ENCODE measurements at regions not wholly inside any gene's neighbourhood (a gene's known extent, or its start where the extent isn't known, plus 50 kb on each side); places are given as distances from the start of the nearest gene placed in this dataset.
"Not testable (repeated sequence)": the region's sequence is repeated elsewhere in the genome, so short reads cannot be mapped to it uniquely, and the experiment has no call there.

DNA sequence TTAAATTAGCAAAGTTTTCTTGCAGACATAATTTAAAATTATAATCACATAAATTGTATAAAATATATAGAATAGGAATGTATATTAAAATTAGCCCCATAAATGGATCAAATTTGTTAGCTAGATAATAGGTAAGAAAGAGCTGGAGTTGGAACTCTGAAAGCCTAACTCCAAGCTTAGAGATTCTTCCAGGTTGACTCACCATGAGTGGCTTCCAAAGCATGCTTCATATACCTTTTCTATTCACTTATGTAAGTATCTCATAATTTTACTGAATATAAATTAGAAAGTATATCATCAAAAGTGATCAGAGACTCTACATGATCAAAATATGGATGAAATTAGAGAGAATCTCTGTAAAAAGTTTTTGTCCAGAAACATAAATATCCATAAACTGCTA lies 320.7 kb upstream of the MAGI2 start:
- no peak for DNase-seq

DNA sequence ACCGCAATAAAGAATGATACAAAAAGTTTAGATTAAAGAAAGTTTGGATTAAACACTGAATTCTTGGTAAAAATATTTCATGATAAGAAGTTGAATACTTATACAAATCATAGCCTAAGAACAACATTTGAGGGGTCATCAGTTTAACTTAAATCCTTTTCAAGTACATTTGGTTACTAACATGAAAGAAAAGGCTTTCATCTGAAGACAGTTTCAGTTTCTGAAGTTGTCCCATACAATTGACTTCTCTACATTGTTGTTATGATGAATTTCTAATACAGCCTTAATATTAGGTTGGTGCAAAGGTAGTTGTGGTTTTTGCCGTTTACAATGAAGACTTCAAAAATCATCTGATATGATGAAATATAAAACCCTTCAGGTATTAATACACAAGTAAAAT lies 317.5 kb upstream of the MAGI2 start:
- DNase-seq: no peak

DNA sequence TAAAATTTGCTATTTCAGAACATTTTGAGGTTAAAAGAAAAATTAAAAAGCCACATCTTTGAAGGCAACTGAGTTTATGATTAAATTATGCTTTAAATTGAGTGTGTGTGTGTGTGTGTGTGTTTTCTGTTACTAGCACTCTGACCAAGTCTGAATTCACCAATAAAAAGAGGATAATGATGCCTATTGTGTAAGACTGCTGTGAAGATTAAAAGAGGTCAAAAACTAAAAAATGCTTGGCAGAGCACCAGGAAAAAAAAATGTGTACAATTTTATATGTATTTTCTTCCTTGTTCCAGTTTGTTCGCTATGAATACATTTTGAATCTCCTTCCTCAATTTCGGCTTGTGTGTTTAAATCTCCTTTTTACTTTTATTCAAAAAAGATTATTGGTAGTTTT lies 316.6 kb upstream of the MAGI2 start:
- no peak for DNase-seq

DNA sequence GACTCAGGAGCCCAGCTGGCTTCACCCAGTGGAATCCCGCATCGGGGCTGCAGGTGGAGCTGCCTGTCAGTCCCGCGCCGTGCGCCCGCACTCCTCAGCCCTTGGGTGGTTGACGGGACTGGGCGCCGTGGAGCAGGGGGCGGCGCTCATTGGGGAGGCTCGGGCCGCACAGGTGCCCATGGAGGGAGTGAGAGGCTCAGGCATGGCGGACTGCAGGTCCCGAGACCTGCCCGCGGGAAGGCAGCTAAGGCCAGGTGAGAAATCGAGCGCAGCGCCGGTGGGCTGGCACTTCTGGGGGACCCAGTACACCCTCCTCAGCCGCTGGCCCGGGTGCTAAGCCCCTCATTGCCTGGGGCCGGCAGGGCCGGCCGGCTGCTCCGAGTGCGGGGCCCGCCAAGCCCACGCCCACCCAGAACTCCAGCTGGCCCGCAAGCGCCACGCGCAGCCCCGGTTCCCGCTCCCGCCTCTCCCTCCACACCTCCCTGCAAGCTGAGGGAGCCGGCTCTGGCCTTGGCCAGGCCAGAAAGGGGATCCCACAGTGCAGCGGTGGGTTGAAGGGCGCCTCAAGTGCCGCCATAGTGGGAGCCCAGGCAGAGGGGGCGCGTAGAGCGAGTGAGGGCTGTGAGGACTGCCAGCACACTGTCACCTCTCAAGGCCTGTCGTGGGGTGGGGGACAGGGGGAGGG lies 314.6 kb upstream of the MAGI2 start:
- DNase-seq: peak; percentile 6

DNA sequence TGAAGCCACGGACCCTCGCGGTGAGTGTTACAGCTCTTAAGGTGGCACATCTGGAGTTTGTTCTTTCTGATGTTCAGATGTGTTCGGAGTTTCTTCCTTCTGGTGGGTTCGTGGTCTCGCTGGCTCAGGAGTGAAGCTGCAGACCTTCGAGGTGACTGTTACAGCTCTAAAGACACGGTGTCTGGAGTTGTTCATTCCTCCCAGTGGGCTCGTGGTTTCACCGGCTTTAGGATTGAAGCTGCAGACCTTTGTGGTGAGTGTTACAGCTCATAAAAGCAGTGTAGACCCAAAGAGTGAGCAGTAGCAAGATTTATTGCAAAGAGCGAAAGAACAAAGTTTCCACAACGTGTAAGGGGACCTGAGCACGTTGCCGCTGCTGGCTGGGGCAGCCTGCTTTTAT lies 313.7 kb upstream of the MAGI2 start:
- not testable (repeated sequence) for DNase-seq

DNA sequence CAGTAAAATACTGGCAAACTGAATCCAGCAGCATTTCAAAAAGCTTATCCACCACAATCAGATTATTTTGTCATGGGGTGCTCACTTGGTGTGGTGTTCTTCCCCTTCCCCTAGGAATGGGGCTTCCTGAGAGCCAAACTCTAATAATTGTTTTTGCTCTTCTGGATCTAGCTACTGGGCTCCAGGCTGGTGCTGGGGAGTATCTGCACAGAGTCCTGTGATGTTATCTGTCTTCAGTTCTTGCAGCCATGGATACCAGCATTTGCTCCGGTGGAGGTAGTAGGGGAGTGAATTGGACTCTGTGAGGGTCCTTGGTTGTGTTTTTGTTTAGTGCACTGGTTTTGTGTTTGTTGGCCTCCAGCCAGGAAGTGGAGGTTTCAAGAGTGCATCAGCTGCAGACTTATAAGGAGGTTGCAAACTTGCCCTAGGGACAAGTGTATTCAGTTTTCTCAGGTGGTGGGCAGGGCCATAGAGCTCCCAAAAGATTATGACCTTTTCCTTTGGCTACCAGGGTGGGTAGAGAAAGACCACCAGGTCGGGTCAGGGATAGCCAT lies 308.5 kb upstream of the MAGI2 start:
- no peak for DNase-seq

DNA sequence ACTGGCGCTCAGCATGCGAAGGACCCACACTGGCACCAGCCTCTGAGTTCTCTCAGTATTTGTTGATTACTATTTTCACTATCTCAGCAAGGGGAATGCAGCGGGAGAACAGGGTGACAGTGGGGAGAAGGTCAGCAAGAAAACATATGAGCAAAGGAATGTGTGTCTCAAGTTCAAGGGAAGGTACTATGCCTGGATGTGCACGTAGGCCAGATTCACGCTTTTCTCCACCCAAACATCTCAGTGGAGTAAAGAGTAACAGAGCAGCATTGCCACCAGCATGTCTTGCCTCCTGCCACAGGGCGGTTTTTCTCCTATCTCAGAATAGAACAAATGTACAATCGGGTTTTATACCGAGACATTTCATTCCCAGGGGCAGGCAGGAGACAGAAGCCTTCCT lies 297.5 kb upstream of the MAGI2 start:
- not testable (repeated sequence) for DNase-seq

DNA sequence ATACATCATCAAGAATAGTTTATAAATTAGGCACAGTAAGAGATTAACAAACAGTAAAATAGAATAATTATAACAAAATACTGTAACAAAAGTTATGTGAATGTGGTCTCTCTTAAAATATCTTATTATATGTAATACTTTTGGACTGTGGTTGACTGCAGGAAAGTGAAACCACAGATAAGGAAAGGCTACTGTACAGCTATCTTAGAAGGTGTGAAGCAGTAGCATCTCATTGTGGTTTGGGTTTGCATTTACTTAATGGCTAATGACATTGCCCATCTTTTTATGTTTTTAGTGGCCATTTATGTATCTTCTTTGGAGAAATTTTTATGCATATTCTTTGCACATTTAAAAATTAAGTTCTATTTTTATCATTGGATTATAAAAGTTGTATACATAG lies 296.4 kb upstream of the MAGI2 start:
- no peak for DNase-seq

DNA sequence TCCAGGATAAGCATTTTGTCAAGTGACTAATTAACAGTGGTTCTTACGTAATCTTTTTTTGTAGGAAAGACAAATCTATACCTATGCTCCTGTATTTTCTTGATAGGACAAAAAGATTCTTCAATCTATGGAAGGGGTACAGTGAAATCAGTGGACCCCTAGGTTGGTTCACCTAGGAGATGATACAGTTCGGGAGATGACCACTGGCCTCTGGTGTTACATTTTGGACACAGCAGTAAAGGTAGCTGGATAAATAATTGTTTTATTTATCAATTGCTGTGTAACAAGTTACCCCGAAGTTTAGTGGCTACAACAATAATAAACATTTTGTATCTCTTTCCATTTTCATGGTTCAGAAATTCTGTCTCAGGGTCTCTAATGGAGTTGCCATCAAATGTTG lies 288.2 kb upstream of the MAGI2 start:
- DNase-seq: no peak

DNA sequence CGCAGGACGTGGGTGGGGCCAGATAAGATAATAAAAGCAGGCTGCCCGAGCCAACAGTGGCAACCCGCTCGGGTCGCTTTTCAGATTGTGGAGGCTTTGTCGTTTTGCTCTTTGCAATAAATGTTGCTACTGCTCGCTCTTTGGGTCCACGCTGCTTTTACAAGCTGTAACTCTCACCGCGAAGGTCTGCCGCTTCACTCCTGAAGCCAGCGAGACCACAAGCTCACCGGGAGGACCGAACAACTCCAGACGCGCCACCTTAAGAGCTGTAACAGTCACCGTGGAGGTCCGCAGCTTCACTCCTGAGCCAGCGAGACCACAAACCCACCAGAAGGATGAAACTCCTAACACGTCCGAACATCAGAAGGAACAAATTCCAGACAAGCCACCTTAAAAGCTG lies 286.6 kb upstream of the MAGI2 start:
- DNase-seq: no peak

DNA sequence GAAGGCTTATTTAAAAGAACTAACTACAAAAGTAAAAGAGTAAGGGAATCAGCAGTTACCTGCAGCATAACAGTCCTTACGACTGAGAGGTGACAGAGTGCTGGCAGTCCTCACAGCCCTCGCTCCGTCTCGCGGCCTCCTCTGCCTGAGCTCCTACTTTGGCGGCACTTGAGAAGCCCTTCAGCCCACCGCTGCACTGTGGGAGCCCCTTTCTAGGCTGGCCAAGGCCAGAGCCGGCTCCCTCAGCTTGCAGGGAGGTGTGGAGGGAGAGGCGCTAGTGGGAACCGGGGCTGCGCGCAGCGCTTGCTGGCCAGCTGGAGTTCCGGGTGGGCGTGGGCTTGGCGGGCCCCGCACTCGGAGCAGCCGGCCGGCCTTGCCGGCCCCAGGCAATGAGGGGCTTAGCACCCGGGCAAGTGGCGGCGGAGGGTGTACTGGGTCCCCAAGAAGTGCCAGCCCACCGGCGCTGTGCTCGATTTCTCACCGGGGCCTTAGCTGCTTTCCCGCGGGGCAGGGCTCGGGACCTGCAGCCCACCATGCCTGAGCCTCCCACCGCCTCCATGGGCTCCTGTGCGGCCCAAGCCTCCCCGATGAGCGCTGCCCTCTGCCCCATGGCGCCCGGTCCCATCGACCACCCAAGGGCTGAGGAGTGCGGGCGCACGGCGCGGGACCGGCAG lies 285.7 kb upstream of the MAGI2 start:
- peak; percentile 11 for DNase-seq

DNA sequence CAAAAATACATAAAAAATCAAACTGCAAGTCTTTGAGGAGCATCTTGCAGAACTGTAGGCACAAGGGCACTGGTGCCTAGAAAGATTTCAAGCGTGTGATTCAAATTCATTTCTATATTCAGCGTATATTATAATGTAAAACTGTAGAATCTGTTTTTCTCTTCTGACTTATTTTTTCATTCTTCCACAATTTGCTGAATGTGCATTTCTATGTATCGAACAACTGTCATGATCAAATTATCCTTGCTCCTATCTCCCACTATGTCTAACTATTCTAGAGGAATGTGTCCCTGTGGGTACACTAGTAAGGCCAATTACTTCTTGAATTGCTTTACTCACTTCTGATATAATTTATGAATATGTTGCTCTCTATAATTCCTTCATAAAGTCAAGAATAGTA lies 283.0 kb upstream of the MAGI2 start:
- DNase-seq: no peak

DNA sequence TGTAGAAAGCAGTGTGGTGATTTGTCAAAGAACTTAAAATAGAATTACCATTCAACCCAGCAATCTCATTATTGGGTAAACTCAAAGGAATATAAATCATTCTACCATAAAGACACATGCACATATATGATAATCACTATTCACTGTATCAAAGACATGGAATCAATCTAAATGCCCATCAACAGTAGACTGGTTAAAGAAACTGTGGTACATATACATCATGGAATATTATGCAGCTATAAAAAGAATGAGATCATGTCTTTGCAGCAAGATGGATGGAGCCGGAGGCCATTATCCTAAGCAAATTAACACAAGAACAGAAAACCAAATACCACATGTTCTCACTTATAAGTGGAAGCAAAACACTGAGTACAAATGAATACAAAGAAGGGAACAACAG lies 281.5 kb upstream of the MAGI2 start:
- DNase-seq: no peak

DNA sequence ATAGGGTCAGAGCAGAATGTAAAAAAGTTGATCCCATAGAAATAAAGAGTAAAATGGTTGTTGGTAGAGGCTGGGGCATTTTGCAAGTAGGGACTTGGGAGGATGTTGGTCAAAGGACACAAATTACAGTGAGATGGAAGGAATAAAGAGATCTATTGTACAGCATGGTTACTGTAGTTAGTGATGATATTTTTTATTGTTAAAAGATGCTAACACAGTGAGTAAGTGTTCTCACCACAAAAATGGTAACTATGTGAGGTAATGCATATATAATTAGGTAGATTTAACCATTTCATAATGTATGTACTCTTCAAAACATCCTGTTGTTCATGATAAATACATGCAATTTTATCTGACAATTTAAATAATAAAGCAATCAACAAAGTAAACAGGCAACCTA lies 280.7 kb upstream of the MAGI2 start:
- no peak for DNase-seq

DNA sequence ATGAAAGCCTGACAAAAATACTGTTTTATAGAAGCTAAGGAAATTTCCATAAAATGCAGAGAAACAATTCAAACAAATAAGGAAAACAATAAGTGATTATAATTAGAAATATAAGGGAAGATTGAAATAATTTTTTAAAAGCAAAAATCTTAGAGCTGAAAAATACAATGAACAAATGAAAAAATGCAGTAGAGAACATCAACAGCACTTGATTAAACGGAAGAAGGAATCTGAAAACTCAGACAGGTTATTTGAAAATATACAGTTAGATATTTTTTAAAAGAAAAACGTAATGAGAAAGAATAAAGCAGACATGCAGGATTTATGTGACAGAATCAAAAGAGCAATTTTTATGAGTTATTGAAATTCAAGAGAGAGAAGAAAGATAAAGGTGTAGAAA lies 279.1 kb upstream of the MAGI2 start:
- DNase-seq: no peak

DNA sequence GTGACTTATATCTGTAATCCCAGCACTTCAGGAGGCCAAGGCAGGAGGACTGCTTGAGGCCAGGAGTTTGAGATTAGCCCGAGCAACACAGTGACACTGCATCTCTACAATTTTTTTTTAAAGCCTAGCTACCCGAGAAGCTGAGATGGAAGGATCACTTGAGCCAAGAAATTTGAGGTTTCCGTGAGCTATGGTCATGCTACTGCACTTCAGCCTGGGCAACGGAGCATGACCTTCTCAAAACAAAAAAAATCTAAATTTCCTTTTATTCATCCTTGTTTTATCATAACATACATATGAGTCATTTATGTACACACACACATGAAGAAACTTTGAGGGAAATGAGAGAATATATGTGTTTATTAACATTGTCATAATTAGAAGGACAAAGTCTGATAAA lies 277.5 kb upstream of the MAGI2 start:
- no peak for DNase-seq

DNA sequence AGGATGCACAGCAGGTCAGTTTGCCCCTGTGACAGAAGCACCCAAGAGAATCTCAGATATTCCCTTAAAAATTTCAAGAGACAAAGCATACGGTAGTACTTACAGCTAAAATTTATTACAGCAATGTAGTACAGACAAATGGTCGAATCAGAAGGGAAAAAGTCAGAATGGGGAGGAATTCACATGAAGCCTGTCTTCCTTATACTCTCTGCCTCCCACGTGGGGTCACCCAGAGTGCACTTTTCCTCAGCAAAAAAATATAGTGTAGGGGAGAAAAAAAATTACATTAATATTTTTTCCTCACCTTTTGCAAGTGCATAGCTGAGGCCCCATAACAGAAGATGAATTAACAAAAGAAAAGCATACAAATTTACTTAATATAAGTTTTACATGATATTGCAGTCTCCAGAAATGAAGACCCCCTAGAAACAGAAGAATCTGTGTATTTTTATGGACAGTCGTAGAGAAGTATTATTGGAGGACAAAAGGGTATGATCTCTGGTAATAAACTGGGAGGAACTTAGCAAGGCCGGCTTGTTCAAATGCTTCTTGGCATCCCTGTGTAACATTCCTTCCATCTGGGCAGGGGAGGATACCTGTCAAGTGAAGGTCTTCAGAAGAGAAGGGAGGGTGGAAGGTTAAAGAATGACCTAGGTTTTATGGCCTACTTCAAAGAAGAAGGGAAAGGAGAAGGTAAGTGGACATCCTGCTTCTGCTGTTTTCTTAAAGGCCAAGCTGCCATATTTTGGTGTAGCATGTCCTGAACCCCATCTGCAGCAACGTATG lies 270.6 kb upstream of the MAGI2 start:
- DNase-seq: no peak

DNA sequence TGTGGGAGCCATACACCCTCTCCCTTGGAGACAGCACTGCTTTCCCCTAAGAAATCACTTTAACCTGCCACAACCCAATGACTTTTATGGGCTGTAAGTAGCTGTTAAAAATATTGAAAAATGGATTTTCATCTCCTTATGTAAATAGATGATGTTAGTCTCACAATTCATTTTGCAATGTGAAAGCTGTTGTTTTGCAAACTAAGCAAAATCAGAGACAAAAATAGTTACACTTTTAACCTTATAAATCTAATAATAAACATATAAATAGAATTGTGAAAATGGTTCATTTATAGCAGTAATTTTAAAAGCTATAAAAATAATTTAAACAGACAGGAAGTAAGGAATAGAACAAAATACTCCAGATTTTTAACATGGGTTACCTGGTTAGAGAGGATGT lies 268.8 kb upstream of the MAGI2 start:
- no peak for DNase-seq

DNA sequence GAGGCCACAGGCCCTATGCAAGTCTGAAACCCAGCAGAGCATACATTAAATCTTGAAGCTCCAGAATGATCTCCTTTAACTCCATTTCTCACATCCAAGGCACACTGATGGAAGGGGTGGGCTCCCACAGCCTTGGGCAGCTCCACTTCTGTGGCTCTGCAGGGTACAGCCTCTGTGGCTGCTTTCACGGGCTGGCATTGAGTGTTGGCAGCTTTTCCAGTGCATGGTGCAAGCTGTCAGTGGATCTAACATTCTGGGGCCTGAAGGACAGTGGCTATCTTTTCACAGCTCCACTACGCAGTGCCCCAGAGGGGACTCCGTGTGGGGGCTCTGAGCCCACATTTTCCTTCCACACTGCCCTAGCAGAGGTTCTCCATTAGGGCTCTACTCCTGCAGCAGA lies 265.7 kb upstream of the MAGI2 start:
- DNase-seq: no peak

DNA sequence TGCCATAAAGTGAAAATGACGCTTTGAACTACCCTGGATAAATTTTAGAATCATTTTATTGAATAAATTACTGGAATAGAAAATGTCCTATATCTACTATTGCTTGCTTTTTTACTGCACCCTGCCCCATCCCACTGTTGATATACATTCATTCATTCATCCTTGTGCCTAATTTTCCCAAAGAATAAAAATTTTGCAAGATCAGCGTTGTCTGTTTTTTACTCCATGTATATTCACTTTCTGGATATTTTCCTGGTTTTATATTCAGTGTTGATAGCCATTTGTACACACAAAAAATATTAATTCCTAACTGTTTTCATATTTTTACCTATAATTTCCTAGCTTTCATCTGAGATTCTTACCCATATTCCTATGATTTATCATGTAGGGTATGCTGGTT lies 262.9 kb upstream of the MAGI2 start:
- no peak for DNase-seq

DNA sequence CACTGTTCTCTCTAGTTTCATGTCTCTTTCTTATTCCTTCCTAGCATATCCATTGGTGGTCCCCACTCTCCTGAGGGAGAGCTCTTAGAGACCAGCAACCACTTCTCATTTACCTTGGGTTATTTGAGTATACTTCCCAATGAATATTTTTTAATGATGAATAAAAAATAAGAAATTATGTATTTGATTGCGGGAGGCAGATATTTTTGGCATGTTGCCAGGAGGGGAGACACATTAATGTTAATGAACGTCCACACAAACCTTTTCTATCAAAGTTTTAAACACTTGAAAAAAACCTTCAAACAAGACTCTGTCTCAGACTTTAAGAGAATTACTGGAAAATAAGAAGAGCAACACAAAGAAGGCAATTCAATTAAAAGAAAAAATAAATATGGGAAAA lies 260.6 kb upstream of the MAGI2 start:
- DNase-seq: no peak

DNA sequence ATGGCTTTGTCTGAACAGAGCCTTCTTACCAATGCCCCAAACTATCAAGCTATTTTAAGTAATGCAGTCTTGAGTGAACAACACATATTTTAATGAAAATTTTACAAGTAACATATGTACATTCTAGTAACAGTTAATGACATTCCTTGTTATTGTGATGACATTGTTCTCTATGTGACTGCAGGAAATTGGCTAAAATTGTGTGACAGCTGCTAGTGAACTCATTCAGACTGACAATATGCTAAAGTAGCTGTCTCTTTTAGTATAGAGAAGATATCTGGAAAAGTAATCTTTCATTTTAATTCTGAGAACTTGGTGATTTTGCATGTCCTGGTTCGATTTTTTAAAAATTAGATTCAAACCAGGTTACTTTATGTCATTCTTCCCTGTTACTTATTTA lies 259.8 kb upstream of the MAGI2 start:
- no peak for DNase-seq

DNA sequence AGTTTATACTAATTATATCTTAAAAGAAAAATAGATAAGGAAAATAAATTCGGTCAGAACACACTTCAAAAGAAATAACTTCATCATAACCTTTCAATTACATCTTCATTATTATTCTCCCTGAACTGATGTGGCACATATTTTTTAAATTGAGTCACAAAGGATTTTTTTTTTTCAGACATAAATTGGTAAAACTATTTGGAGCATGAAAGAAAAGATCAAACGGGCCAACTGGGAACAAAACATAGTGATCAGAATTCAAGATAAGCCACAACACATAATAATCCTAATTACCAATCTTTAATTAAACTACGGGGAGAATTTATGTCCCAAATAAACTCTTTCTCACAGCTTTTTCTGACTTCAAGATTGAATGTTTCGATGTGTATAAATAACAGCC lies 258.2 kb upstream of the MAGI2 start:
- no peak for DNase-seq
